ENCODE measurements at regions not wholly inside any gene's neighbourhood (a gene's known extent, or its start where the extent isn't known, plus 50 kb on each side); places are given as distances from the start of the nearest gene placed in this dataset.
A peak's percentile ranks its signal among the peaks of the same experiment; 100 is the strongest.

DNA sequence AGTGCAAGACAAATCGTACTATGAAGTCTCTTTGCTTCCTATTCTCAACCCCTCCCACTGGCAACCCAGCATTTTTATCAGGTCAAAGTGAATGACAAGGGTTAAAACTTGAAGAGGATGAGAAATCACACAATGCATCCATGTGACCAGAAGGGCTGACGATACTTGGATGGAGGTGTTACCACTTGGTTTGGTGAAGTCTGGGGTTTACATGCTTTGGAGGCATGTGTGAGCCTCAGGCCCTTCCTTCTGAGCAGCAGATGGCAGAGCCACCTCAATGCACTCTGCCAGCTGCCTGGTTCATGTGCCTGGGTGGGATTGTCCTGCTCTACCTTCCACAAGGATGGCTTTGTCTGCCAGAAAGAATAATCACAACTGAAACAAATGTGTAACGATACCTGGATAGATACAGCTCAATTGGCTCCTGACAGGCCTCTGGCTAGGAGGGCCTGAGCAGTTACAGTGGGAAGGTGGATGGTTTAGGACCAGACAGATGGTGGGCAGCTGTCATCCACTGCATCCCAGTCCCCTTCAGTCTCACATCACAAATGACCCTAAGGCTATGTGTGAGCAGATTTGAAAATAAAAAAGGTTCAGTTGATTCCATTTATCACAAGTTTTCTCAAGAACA, 51.5 kb upstream of the CNIH3 start:
- POLR2A ChIA-PET (ENCODE audit: unreplicated experiment), result interaction anchor here (0.5 to 1.0 kb wide), 2 partner anchors 48 to 55 kb away, joined by 3 read pairs; no protein-coding TSS in a partner anchor
- TF ChIP-seq CTCF (conservative IDR thresholded peaks at IDR 0.05; ENCODE audit: low read depth, low read length) (no peak), EZH2 (IDR thresholded peaks at IDR 0.05; ENCODE audit: low read length, unreplicated experiment) (no peak), EZH2phosphoT487 (IDR thresholded peaks at IDR 0.05; ENCODE audit: borderline replicate concordance, low read length) (no peak)
- no peak overlapping the region for H2AFZ ChIP-seq (ENCODE audit: low read length)

GRCh38 chr1:224565186-224565585, 50.9 kb upstream of the CNIH3 start:
- TF ChIP-seq CTCF (conservative IDR thresholded peaks at IDR 0.05; ENCODE audit: low read depth, low read length), result no peak
- TF ChIP-seq EZH2 (IDR thresholded peaks at IDR 0.05; ENCODE audit: low read length, unreplicated experiment), result no peak
- no peak for TF ChIP-seq EZH2phosphoT487 (IDR thresholded peaks at IDR 0.05; ENCODE audit: borderline replicate concordance, low read length)
- DNase-seq (peak; percentile 99), ATAC-seq (peak; percentile 94)
- intact Hi-C loops (cut with micrococcal nuclease), result loop anchor here (1.0 to 5.0 kb wide), 5 partner anchors 23 to 133 kb away; partner anchors contain the start of genes CNIH3 and WDR26
- Histone ChIP-seq H3K4me1 (ENCODE audit: insufficient read depth, low read length) (peaks cover 54% of the 10 kb centered on the region), H3K36me3 (ENCODE audit: low read depth, low read length) (no peaks in the 10 kb centered on the region), H3K27me3 (ENCODE audit: low read length) (no peaks in the 10 kb centered on the region), H2AFZ (ENCODE audit: low read length) (peak overlapping the region; percentile 50), H4K20me1 (ENCODE audit: low read length) (no peaks in the 10 kb centered on the region), H3F3A (ENCODE audit: low read length, unreplicated experiment) (peaks cover 40% of the 10 kb centered on the region), H3K4me3 (ENCODE audit: low read length) (peak overlapping the region; percentile 43), H3K4me2 (ENCODE audit: low read length) (peak overlapping the region; percentile 76), H3K9me2 (replicated peaks; ENCODE audit: low read length) (no peaks in the 10 kb centered on the region), H3K9ac (ENCODE audit: low read length) (peak overlapping the region; percentile 73), H3K9me3 (ENCODE audit: low read length) (no peaks in the 10 kb centered on the region), H3K79me2 (ENCODE audit: low read length) (no peaks in the 10 kb centered on the region), H3K27ac (ENCODE audit: low read length) (peak overlapping the region; percentile 94)
- BruUV-seq (replicated peaks), result no TSS peak
- CTCF ChIA-PET, result interaction anchor here (0.5 to 1.2 kb wide), 3 partner anchors 51 to 449 kb away, joined by 3 to 4 read pairs (median 4); partner anchors contain the start of gene CNIH3
- POLR2A ChIA-PET (ENCODE audit: unreplicated experiment), result interaction anchor here (0.5 to 1.0 kb wide), 4 partner anchors 48 to 809 kb away, joined by 3 read pairs; no protein-coding TSS in a partner anchor

More for the DNA sequence above, 51.5 kb upstream of the CNIH3 start:
- Histone ChIP-seq H3K9ac (ENCODE audit: low read length) (peak overlapping the region; percentile 35), H3K36me3 (ENCODE audit: low read depth, low read length) (no peaks in the 10 kb centered on the region), H3F3A (ENCODE audit: low read length, unreplicated experiment) (peaks cover 40% of the 10 kb centered on the region), H3K4me3 (ENCODE audit: low read length) (peak overlapping the region; percentile 0; the same call in 1 of the 2 replicates), H3K4me2 (ENCODE audit: low read length) (peak overlapping the region; percentile 56), H3K9me3 (ENCODE audit: low read length) (no peaks in the 10 kb centered on the region), H3K4me1 (ENCODE audit: insufficient read depth, low read length) (peaks cover 59% of the 10 kb centered on the region), H3K79me2 (ENCODE audit: low read length) (no peaks in the 10 kb centered on the region), H3K27me3 (ENCODE audit: low read length) (no peaks in the 10 kb centered on the region), H3K9me2 (replicated peaks; ENCODE audit: low read length) (no peaks in the 10 kb centered on the region), H3K27ac (ENCODE audit: low read length) (peak overlapping the region; percentile 90), H4K20me1 (ENCODE audit: low read length) (no peaks in the 10 kb centered on the region)
- no peak for DNase-seq
- CTCF ChIA-PET, result interaction anchor here (0.5 to 1.2 kb wide), 2 partner anchors 88 to 448 kb away, joined by 4 read pairs; no protein-coding TSS in a partner anchor
- TSS peak; percentile 78 for BruUV-seq (replicated peaks)
- intact Hi-C loops (cut with micrococcal nuclease), result loop anchor here (1.0 to 5.0 kb wide), 5 partner anchors 22 to 132 kb away; partner anchors contain the start of genes CNIH3 and WDR26
- peak; percentile 0; the same call in 1 of the 2 replicates for ATAC-seq

All from PC-3 (cell line).